ENCODE measurements at regions not wholly inside any gene's neighbourhood (a gene's known extent, or its start where the extent isn't known, plus 50 kb on each side); places are given as distances from the start of the nearest gene placed in this dataset.

DNA sequence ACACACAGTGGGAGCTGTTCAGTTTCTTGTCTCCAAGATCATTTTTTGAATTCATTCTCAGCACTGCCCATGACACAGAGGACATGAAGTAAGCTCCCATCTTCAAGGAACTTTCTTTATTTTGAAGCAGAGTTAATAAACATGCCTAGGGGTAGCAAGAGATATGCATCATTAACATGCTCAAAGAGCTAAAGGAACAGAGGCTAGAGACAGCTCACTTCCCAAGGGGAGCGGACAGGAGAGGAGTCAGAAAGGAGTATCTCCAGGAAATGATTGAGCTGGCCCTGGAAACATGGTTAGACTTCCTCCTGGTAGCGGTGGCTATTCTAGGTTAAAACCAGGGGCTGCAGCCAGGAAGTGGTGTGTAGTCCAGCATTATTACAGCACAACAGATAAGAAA is 135.9 kb downstream of the GPAM start:
- no peak for DNase-seq (ENCODE audit: low spot score)

DNA sequence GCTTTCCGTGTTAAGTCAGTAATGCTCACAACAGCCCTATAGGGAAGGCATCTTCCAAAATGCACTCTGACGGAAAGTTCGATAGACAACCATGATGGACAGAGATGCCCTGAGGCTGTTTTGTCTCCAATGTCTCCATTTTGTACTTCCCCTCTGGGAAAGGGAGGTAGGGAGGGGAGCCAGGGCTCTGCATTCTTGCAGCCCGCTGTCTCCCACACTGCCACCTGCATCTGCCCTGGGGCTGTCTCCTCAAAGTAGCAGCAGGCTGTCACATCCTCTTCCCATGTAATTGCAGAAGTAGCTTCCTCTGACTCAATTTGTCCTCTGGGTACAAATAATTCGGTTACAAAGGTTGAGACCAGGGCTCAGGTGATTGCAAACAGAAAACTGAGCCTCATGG is 131.4 kb downstream of the GPAM start:
- DNase-seq (ENCODE audit: low spot score), result no peak

DNA sequence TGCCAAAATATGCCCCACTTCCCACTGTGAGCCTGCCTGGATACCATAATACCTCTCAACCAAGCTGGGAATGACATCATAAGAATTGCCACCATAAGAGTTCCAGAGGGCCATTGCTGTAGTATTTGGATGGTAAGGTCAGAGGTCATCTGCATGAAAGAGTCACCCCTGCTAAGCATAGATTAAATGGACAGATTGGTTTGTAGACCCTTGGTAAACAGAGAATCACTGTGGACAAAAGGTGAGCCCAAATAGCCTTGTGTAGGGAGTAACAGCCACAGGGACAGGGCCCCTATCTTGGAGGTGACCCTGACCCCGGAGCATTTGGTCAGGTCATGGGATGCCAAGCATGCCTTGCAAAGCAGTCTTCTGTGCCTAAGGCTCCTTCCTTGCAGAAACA is 129.7 kb downstream of the GPAM start:
- DNase-seq (ENCODE audit: low spot score), result no peak

DNA sequence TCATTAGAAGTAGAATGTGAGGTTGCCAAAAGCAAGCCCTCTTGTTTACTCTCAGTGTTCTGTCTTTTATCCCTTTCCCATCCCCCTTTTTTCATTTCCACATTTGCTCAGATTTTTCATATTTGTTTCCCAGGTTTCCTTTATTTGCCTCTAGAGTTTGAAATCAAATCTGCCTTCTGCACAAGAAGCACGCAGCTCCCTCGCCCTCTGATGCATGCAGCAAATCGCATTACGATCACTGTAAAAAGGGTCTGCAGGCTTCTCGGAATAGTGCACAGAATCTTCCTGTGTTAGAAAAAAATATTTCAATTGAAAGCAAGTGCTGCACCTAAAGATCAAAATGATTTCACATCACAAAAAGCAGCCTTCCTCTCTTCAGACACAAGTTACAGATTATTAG is 129.0 kb downstream of the GPAM start:
- no peak for DNase-seq (ENCODE audit: low spot score)

DNA sequence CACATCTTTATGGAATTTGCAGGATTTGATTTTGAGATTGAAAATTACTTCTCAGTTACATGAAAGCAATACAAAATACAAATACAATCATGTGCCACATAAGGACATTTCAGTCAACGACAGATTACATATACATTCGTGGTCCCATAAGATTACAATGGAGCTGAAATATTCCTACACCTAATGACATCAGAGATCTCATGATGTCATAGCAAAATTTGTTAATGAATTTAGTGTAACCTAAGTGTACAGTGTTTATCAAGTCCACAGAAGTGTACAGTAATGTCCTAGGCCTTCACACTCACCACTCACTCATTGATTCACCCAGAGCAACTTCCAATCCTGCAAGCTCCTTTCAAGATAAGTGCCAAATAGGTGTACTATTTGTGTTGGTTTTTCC is 126.5 kb downstream of the GPAM start:
- no peak for DNase-seq (ENCODE audit: low spot score)

DNA sequence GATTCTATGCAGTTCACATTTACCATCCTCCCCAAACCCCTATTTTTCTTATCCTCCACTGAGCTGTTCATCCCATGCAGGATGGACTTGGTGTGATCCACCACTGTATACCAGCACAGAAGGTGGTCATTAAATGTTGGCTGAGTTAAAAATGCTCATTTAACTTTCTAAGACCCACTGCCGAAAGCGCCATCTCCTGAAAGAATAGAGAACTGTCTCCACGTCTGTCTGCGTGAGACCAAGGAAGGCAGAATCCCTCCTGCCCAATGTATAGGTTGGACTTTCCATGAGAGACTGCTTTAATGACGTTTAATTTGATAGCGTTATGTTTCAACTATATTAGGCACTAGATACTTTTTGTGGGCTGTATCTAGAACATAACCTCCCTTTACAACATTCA is 124.3 kb downstream of the GPAM start:
- DNase-seq (ENCODE audit: low spot score), result no peak

DNA sequence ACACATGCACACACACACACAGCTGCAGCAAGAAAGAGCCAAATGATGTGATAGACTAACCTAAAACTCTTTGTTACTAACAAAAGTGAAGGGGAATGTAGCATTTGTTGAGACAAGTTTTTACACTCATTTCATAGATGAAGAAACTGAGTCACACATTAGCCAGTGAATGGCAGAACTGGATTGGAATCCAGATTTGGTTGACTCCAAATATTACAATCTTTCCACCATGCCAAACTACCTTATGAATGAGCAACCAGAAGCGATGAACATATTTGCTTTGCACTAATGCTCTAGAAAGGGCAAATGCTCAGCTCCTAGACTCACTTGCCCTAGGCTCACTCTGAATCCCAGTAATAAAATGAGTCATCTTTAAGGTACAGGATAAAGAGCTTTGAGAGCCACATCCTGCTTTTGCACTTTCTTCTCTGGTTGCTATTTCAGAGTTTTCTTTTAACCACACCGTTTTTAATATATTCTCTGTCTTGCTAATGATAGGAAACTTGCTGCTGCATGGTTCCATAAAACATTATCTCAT is 111.9 kb downstream of the GPAM start:
- DNase-seq (ENCODE audit: low spot score), result no peak

DNA sequence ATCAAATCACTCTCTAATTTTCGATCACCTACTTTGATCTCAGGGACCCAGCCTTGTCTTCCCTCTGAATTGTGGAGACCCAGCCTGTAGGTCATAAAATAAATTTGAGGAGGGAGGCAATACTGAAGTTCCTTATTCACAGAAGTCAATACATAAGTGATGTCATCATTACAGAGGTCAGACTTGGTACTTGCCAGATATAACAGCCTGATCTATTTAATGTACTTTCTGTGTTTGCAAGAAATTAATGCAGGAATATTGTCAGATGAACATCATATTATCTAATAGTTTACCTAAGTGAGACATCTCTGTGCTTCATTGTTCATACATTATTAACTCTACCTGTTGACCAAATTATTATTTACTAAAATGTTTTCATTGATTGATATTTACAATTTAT is 105.6 kb downstream of the GPAM start:
- no peak for DNase-seq (ENCODE audit: low spot score)

DNA sequence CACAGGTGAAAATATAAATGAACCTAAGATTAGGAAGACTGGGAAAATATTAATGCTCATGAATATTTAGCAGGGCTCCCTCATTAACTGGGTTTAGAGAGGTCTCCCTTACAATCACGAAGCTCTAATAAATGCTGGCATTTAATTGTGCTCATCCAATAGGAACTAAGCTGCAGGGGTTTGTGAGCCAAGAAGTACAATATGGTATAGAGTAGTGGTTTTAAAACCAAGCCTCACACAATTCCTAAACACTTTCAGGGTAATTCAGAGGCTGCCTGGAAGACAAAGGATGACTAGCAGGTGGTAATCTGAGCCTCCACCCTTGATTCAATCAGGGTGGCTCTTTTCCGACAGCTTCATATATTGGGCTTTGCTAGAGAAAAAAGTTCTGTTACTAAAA is 103.3 kb downstream of the GPAM start:
- DNase-seq (ENCODE audit: low spot score), result no peak

DNA sequence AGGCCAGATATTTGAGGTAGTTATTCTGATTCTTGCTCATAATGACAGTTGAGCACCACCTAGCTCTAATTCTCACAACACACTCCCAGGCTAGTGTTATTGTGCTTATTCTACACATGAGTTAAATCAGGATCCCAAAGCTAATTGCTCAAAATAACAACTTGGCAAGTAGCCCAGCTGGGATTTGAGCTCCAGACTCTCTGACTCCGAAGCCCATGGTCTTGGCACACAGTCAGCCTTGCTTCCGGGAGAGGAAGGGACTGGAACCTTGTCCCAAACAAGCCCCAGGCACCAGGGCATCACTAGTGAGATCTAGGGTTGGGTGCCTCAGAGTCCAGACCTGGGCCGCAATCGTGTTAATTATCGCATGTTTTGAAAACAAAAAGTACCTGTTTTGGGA is 101.4 kb downstream of the GPAM start:
- no peak for DNase-seq (ENCODE audit: low spot score)

DNA sequence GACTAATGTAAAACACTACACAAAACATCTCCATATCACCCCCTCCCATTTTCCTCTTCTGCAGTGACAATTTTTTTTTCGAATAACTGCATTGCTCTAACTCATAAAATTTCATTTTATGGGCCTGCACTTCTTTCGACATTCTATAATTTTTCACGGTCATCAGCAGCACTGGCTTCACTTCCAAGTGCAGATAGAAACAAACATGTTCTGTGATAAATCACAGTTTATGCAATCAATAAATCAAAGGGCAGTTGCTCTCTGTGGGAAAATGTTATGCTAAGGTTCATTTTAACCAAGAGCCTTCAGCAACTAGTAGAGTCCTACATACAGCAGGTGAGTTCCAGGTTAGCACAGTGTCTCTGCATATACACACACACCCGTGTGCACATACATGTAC is 100.1 kb downstream of the GPAM start:
- no peak for DNase-seq (ENCODE audit: low spot score)

DNA sequence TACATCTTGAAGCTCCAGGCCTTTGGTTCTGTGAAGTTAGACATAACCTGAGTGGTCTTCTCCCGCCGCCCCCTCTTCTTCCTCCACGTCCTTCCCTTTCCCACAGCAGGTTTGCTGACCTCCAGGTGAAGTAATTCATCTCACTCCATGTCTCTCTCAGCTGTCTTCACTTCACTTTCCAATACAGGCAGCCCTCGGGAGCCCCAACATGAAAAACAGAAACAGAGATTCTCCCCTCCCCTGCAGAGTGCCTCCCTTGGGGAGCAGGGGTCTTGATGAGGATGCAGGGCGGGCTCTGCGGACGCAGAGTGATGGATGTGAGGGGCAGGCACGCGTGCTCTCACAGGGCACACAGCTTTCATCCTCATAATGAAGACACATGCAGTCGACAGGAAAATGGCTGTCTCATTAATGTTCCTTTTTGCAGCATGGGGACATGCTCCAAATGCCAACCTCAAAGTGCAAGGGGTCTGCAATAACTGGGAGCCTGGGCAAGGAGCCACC is 95.6 kb downstream of the GPAM start:
- DNase-seq (ENCODE audit: low spot score), result no peak

DNA sequence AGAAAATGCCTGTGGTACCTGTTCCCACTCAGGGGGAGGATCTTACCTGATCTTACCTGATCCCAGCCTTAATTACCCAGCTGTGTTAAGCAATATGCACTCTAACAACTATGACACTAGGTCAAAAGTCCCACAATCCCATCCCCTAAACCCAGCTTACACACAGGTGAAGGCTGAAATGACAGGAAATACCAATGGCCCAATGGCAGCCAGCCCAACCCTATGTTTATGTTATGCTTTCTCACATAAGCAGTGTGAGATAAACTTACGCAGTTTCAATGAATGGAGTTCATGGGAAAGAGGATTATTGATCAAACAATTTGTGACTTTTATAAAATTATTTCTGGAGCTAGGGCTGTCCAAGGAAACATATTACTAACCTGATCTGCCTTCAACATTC is 91.9 kb downstream of the GPAM start:
- no peak for DNase-seq (ENCODE audit: low spot score)

DNA sequence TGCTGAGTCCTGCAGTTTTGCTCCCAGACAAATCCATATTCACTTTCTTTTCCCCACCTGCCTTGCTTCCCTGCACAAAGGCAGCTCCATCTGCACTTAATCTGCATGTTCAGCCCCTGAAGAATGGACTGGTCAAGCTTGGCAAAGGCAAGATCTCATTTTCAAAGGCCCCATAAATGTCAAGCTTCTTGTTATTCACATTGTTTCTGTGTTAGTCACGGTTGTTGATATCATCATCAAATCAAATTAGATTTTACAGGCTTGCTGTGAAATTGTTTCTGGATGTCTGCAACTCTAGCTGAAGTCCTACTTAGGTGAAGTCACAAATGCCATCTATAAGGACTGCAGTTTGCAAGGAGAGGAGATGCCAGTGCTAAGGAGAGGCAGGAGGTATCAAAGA is 91.0 kb downstream of the GPAM start:
- DNase-seq (ENCODE audit: low spot score), result no peak

DNA sequence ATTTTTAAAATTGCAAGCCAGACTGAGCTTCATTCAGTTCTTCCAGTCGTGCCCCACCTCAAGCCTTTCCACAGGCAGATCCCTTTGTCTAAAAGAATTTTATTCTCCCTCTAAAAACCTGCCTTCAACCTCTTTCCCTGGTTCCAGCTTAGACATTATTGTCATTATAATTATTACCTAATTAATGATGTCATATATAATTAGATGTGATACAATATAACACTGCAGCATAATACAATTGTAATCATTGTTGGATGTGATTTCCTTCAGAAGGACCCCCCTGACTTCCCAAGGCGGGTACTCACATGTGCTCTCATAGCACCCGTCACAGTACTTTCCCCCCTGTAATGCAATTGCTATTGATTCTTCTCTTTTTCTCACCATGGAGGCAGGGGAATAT is 88.6 kb downstream of the GPAM start:
- no peak for DNase-seq (ENCODE audit: low spot score)

DNA sequence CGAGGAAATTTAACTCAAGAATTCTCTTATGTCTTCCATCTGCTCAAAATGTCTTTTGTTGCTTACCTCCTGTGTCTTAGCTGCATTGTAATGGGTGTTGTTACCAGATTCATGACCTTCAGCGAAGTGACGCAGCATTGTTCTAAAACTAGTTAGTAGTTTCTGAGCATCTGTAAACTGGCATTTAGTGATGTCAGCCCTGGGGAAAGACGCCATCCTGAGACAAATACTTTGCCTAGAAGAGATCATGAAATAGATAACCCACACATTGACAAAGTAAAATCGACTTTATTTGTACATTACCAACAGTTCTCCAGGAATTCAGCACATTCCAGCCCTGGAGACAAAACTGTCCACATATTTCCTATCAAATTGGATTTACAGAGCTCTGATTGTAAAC is 87.8 kb downstream of the GPAM start:
- DNase-seq (ENCODE audit: low spot score), result no peak

DNA sequence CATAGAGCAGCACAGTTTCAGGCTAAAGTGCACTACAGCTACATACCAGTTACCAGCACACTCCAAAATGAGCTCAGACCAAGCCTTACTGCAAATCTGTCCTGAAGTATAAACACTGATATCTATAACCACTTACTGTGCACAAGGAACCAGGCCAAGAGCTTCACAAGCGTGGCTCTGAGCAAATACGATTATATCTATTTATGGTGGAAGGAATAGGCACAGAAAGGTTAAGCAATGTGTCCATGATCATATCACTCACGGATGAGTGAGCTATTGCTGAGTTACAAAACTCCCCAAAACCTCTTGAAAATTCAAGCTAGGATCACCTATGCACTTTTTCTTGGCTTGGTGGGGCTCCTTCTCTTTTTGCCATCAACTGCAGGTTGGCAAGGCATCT is 84.9 kb downstream of the GPAM start:
- DNase-seq (ENCODE audit: low spot score), result no peak
